ENCODE measurements at regions not wholly inside any gene's neighbourhood (a gene's known extent, or its start where the extent isn't known, plus 50 kb on each side); places are given as distances from the start of the nearest gene placed in this dataset.

GRCh38 chr21:21722731-21723130 lies 724.5 kb downstream of the NCAM2 start:
- no peak for DNase-seq

- peak; percentile 65 to 67 for DNase-seq
These were observed 732.3 kb downstream of the NCAM2 start for GRCh38 chr21:21730512-21730911.

GRCh38 chr21:21731626-21732025 lies 733.4 kb downstream of the NCAM2 start:
- DNase-seq = no peak

- DNase-seq = no peak
These were observed 735.9 kb downstream of the NCAM2 start for GRCh38 chr21:21734088-21734487.

- DNase-seq = no peak
These were observed 739.0 kb downstream of the NCAM2 start for GRCh38 chr21:21737186-21737585.

- DNase-seq = no peak
These were observed 742.0 kb downstream of the NCAM2 start for GRCh38 chr21:21740207-21740606.

GRCh38 chr21:21750124-21750825 lies 752.1 kb downstream of the NCAM2 start:
- no peak for DNase-seq

- no peak for DNase-seq
These were observed 753.1 kb downstream of the NCAM2 start for GRCh38 chr21:21751286-21751685.

GRCh38 chr21:21762855-21763254 lies 764.6 kb downstream of the NCAM2 start:
- no peak for DNase-seq

GRCh38 chr21:21764281-21764680 lies 766.1 kb downstream of the NCAM2 start:
- no peak for DNase-seq

- DNase-seq = no peak
These were observed 769.1 kb downstream of the NCAM2 start for GRCh38 chr21:21767276-21767675.

- no peak for DNase-seq
These were observed 790.4 kb downstream of the NCAM2 start for GRCh38 chr21:21788591-21788990.

GRCh38 chr21:21801921-21802320 lies 803.7 kb downstream of the NCAM2 start:
- DNase-seq = no peak

GRCh38 chr21:21806711-21807597 lies 808.7 kb downstream of the NCAM2 start:
- no peak for DNase-seq

GRCh38 chr21:21807598-21807903 lies 809.3 kb downstream of the NCAM2 start:
- DNase-seq = no peak

- no peak for DNase-seq
These were observed 815.1 kb downstream of the NCAM2 start for GRCh38 chr21:21813289-21813688.

- no peak for DNase-seq
These were observed 815.7 kb downstream of the NCAM2 start for GRCh38 chr21:21813934-21814333.

GRCh38 chr21:21816778-21817177 lies 818.6 kb downstream of the NCAM2 start:
- DNase-seq = no peak

GRCh38 chr21:21818898-21819297 lies 820.7 kb downstream of the NCAM2 start:
- no peak for DNase-seq

GRCh38 chr21:21828130-21828529 lies 829.9 kb downstream of the NCAM2 start:
- no peak for DNase-seq

- no peak for DNase-seq
These were observed 832.8 kb downstream of the NCAM2 start for GRCh38 chr21:21831036-21831435.

- no peak for DNase-seq
These were observed 847.7 kb downstream of the NCAM2 start for GRCh38 chr21:21845901-21846300.

- no peak for DNase-seq
These were observed 853.0 kb downstream of the NCAM2 start for GRCh38 chr21:21851205-21851604.
